ENCODE measurements at regions not wholly inside any gene's neighbourhood (a gene's known extent, or its start where the extent isn't known, plus 50 kb on each side); places are given as distances from the start of the nearest gene placed in this dataset.

GRCh38 chr4:157984285-157984911, 188.4 kb downstream of the GASK1B start:
- no peaks in the 10 kb centered on the region for H3K4me1 ChIP-seq (ENCODE audit: control insufficient read depth in 4 of 4, insufficient read depth in 4 of 4, low read length in 3 of 4)
- H3K4me3 ChIP-seq (ENCODE audit: low read depth in 1 of 3, low read length in 3 of 3) = no peak overlapping the region
- no peak overlapping the region for H3K9ac ChIP-seq (ENCODE audit: low read depth in 1 of 2, low read length in 2 of 2)
- H3K27me3 ChIP-seq (ENCODE audit: control insufficient read depth in 4 of 4, insufficient read depth in 4 of 4, low read length in 3 of 4) = no peaks in the 10 kb centered on the region
- no peak overlapping the region for H3K27ac ChIP-seq (ENCODE audit: low read depth in 1 of 2, low read length in 2 of 2)
- H3K36me3 ChIP-seq (ENCODE audit: control insufficient read depth in 4 of 4, insufficient read depth in 3 of 4, low read depth in 1 of 4, low read length in 3 of 4) = no peaks in the 10 kb centered on the region
- no peak for DNase-seq (ENCODE audit: low spot score)
- 90% methylated on average over 4 of the region's 4 CpGs for WGBS
- TF ChIP-seq FOXA1 (IDR thresholded peaks at IDR 0.05) = no peak
- no peak for TF ChIP-seq EGR1 (IDR thresholded peaks at IDR 0.05; ENCODE audit: low read depth in 2 of 2)
- TF ChIP-seq RXRA (IDR thresholded peaks at IDR 0.05) = no peak
- no peak for TF ChIP-seq REST (IDR thresholded peaks at IDR 0.05)
- TF ChIP-seq FOXA2 (IDR thresholded peaks at IDR 0.05) = no peak
- no peak for TF ChIP-seq ATF3 (IDR thresholded peaks at IDR 0.05)
- TF ChIP-seq MAX (IDR thresholded peaks at IDR 0.05) = no peak
- no peak for TF ChIP-seq RAD21 (IDR thresholded peaks at IDR 0.05)
- no peak for TF ChIP-seq HNF4A (conservative IDR thresholded peaks at IDR 0.05)
- no peak for TF ChIP-seq JUND (IDR thresholded peaks at IDR 0.05)
- no peak for TF ChIP-seq ZBTB33 (IDR thresholded peaks at IDR 0.05)
- no peak for TF ChIP-seq SP1 (IDR thresholded peaks at IDR 0.05)
- no peak for TF ChIP-seq CTCF (IDR thresholded peaks at IDR 0.05; ENCODE audit: low read depth, low read length, missing input control)
- no peak for TF ChIP-seq GABPA (IDR thresholded peaks at IDR 0.05 in 1 of 2, conservative IDR thresholded peaks at IDR 0.05 in 1 of 2)
- H3K9me3 ChIP-seq (ENCODE audit: control insufficient read depth in 4 of 4, low read length in 3 of 4) = no peaks in the 10 kb centered on the region

- Histone ChIP-seq H3K27me3 (ENCODE audit: control insufficient read depth in 4 of 4, insufficient read depth in 4 of 4, low read length in 3 of 4) (no peaks in the 10 kb centered on the region), H3K4me3 (ENCODE audit: low read depth in 1 of 3, low read length in 3 of 3) (no peak overlapping the region), H3K36me3 (ENCODE audit: control insufficient read depth in 4 of 4, insufficient read depth in 3 of 4, low read depth in 1 of 4, low read length in 3 of 4) (no peaks in the 10 kb centered on the region), H3K9me3 (ENCODE audit: control insufficient read depth in 4 of 4, low read length in 3 of 4) (no peaks in the 10 kb centered on the region), H3K27ac (ENCODE audit: low read depth in 1 of 2, low read length in 2 of 2) (no peak overlapping the region), H3K4me1 (ENCODE audit: control insufficient read depth in 4 of 4, insufficient read depth in 4 of 4, low read length in 3 of 4) (peaks cover 0 to 2% (median 0%) of the 10 kb centered on the region in 4 donors), H3K9ac (ENCODE audit: low read depth in 1 of 2, low read length in 2 of 2) (no peak overlapping the region)
- WGBS = 81% methylated on average over 6 of the region's 6 CpGs
- no peak for DNase-seq (ENCODE audit: low spot score)
- TF ChIP-seq MAX (IDR thresholded peaks at IDR 0.05) (no peak), NR2F2 (IDR thresholded peaks at IDR 0.05) (no peak), FOXA2 (IDR thresholded peaks at IDR 0.05) (no peak), ATF3 (IDR thresholded peaks at IDR 0.05) (no peak), RXRA (IDR thresholded peaks at IDR 0.05) (no peak), RAD21 (IDR thresholded peaks at IDR 0.05) (no peak), JUND (IDR thresholded peaks at IDR 0.05) (no peak), GABPA (IDR thresholded peaks at IDR 0.05 in 1 of 2, conservative IDR thresholded peaks at IDR 0.05 in 1 of 2) (no peak), FOXA1 (IDR thresholded peaks at IDR 0.05) (no peak), SP1 (IDR thresholded peaks at IDR 0.05) (no peak), CTCF (IDR thresholded peaks at IDR 0.05; ENCODE audit: low read depth, low read length, missing input control) (no peak), ZBTB33 (IDR thresholded peaks at IDR 0.05) (no peak), TAF1 (conservative IDR thresholded peaks at IDR 0.05) (no peak), HNF4A (conservative IDR thresholded peaks at IDR 0.05) (no peak), YY1 (IDR thresholded peaks at IDR 0.05) (no peak), EGR1 (IDR thresholded peaks at IDR 0.05; ENCODE audit: low read depth in 2 of 2) (no peak)
Measured at GRCh38 chr4:157983300-157983699, 189.5 kb downstream of the GASK1B start.
